Astrocyte of the hippocampus (primary cell): ENCODE measurements at regions not wholly inside any gene's neighbourhood (a gene's known extent, or its start where the extent isn't known, plus 50 kb on each side); places are given as distances from the start of the nearest gene placed in this dataset.
A peak's percentile ranks its signal among the peaks of the same experiment; 100 is the strongest.

Experiments used
- DNase-seq: peaks from one replicate; pipeline ENCODE4 v3.0.0; 2011; ENCODE audit warnings: low read depth, low spot score

- DNase-seq = no peak
Observed at GRCh38 chr4:32396507-32397070, 1676.4 kb downstream of the PCDH7 start.

GRCh38 chr4:32400870-32401269 lies 1680.7 kb downstream of the PCDH7 start:
- no peak for DNase-seq

GRCh38 chr4:32417113-32417704 lies 1697.0 kb downstream of the PCDH7 start:
- DNase-seq = no peak

GRCh38 chr4:32423267-32423666 lies 1703.1 kb downstream of the PCDH7 start:
- no peak for DNase-seq

GRCh38 chr4:32425243-32425642 lies 1705.1 kb downstream of the PCDH7 start:
- no peak for DNase-seq

- DNase-seq = no peak
Observed at GRCh38 chr4:32427566-32427965, 1707.4 kb downstream of the PCDH7 start.

- DNase-seq = no peak
Observed at GRCh38 chr4:32429151-32429550, 1709.0 kb downstream of the PCDH7 start.

- DNase-seq = no peak
Observed at GRCh38 chr4:32435308-32435707, 1715.1 kb downstream of the PCDH7 start.

GRCh38 chr4:32436816-32437215 lies 1716.6 kb downstream of the PCDH7 start:
- no peak for DNase-seq

- no peak for DNase-seq
Observed at GRCh38 chr4:32440391-32440790, 1720.2 kb downstream of the PCDH7 start.

GRCh38 chr4:32454482-32454881 lies 1734.3 kb downstream of the PCDH7 start:
- no peak for DNase-seq

- DNase-seq = peak; percentile 71
Observed at GRCh38 chr4:32455231-32455630, 1735.1 kb downstream of the PCDH7 start.

GRCh38 chr4:32460972-32461371 lies 1740.8 kb downstream of the PCDH7 start:
- DNase-seq = no peak

- DNase-seq = no peak
Observed at GRCh38 chr4:32462944-32463343, 1742.8 kb downstream of the PCDH7 start.

- DNase-seq = no peak
Observed at GRCh38 chr4:32470087-32470585, 1750.0 kb downstream of the PCDH7 start.

- DNase-seq = no peak
Observed at GRCh38 chr4:32472918-32473317, 1752.7 kb downstream of the PCDH7 start.

GRCh38 chr4:32475710-32476109 lies 1755.5 kb downstream of the PCDH7 start:
- no peak for DNase-seq

- no peak for DNase-seq
Observed at GRCh38 chr4:32477518-32477917, 1757.3 kb downstream of the PCDH7 start.

GRCh38 chr4:32485956-32486355 lies 1765.8 kb downstream of the PCDH7 start:
- DNase-seq = peak; percentile 46

- no peak for DNase-seq
Observed at GRCh38 chr4:32488690-32489089, 1768.5 kb downstream of the PCDH7 start.

GRCh38 chr4:32499171-32499570 lies 1779.0 kb downstream of the PCDH7 start:
- DNase-seq = peak; percentile 82

GRCh38 chr4:32503241-32503640 lies 1783.1 kb downstream of the PCDH7 start:
- DNase-seq = no peak

- DNase-seq = no peak
Observed at GRCh38 chr4:32506067-32506466, 1785.9 kb downstream of the PCDH7 start.

GRCh38 chr4:32519060-32519459 lies 1798.9 kb downstream of the PCDH7 start:
- peak; percentile 32 for DNase-seq
